HG03095 (cell line): ENCODE measurements at regions not wholly inside any gene's neighbourhood (a gene's known extent, or its start where the extent isn't known, plus 50 kb on each side); places are given as distances from the start of the nearest gene placed in this dataset.

Experiments
- ATAC-seq: cut with Tn5 transposase; IDR thresholded peaks from one replicate; pipeline ENCODE4 v1.9.1; 2021; ENCODE audit warnings: moderate library complexity; ENCODE audit not compliant: unreplicated experiment

GRCh38 chr2:234308813-234309195, 188.1 kb downstream of the ARL4C start:
- ATAC-seq = peak; percentile 84

GRCh38 chr2:234308073-234308812, 188.6 kb downstream of the ARL4C start:
- no peak for ATAC-seq

GRCh38 chr2:234307322-234307961, 189.4 kb downstream of the ARL4C start:
- no peak for ATAC-seq

- no peak for ATAC-seq
Measured at GRCh38 chr2:234306426-234307173, 190.3 kb downstream of the ARL4C start.

- no peak for ATAC-seq
Measured at GRCh38 chr2:234305846-234306245, 191.0 kb downstream of the ARL4C start.

GRCh38 chr2:234304950-234305349, 191.9 kb downstream of the ARL4C start:
- no peak for ATAC-seq

- no peak for ATAC-seq
Measured at GRCh38 chr2:234302664-234302991, 194.3 kb downstream of the ARL4C start.

- no peak for ATAC-seq
Measured at GRCh38 chr2:234300932-234301823, 195.7 kb downstream of the ARL4C start.

- ATAC-seq = no peak
Measured at GRCh38 chr2:234300391-234300925, 196.4 kb downstream of the ARL4C start.

- no peak for ATAC-seq
Measured at GRCh38 chr2:234298918-234299317, 198.0 kb downstream of the ARL4C start.

- no peak for ATAC-seq
Measured at GRCh38 chr2:234296991-234297390, 199.9 kb downstream of the ARL4C start.

- ATAC-seq = no peak
Measured at GRCh38 chr2:234293973-234294372, 202.9 kb downstream of the ARL4C start.

GRCh38 chr2:234292962-234293243, 204.0 kb downstream of the ARL4C start:
- ATAC-seq = no peak

- peak; percentile 64 for ATAC-seq
Measured at GRCh38 chr2:234292205-234292961, 204.5 kb downstream of the ARL4C start.

GRCh38 chr2:234291765-234292204, 205.1 kb downstream of the ARL4C start:
- peak; percentile 9 for ATAC-seq

- peak; percentile 55 for ATAC-seq
Measured at GRCh38 chr2:234290671-234291070, 206.2 kb downstream of the ARL4C start.

GRCh38 chr2:234289834-234290590, 206.9 kb downstream of the ARL4C start:
- no peak for ATAC-seq

- ATAC-seq = no peak
Measured at GRCh38 chr2:234288974-234289455, 207.9 kb downstream of the ARL4C start.

- ATAC-seq = no peak
Measured at GRCh38 chr2:234287650-234288049, 209.2 kb downstream of the ARL4C start.
